ENCODE measurements at regions not wholly inside any gene's neighbourhood (a gene's known extent, or its start where the extent isn't known, plus 50 kb on each side); places are given as distances from the start of the nearest gene placed in this dataset.

DNA sequence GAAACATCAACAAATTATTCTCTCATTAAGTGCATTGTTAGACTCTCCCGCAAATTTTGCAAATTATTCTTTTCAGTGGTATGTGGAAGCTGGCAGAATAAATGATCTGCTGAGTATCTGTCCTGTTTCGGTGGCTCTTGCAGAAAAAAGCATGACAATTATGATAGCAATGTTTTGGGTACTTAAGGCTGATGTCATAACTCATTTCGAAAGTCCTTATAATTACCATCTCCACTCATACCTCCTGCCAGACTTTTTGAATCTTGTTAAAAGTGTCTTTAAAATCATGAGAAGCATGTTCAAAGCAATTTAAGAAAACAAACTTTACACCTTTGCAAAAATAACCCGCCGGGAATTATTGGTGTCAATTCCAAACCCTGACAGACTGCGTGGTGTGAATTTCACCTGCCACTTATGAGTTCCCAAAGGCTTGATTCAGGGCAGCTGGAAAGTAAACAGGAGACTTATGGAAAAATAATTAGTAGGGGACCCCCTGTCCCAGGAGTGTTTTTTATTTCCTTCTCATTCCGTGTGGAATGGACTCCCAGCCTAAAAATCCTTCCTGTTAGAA lies 87.6 kb upstream of the E2F3 start:
- TF ChIP-seq, protein P1, sequence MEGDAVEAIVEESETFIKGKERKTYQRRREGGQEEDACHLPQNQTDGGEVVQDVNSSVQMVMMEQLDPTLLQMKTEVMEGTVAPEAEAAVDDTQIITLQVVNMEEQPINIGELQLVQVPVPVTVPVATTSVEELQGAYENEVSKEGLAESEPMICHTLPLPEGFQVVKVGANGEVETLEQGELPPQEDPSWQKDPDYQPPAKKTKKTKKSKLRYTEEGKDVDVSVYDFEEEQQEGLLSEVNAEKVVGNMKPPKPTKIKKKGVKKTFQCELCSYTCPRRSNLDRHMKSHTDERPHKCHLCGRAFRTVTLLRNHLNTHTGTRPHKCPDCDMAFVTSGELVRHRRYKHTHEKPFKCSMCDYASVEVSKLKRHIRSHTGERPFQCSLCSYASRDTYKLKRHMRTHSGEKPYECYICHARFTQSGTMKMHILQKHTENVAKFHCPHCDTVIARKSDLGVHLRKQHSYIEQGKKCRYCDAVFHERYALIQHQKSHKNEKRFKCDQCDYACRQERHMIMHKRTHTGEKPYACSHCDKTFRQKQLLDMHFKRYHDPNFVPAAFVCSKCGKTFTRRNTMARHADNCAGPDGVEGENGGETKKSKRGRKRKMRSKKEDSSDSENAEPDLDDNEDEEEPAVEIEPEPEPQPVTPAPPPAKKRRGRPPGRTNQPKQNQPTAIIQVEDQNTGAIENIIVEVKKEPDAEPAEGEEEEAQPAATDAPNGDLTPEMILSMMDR (IDR thresholded peaks at IDR 0.05): no peak
- TF ChIP-seq SIN3A (IDR thresholded peaks at IDR 0.05; ENCODE audit: borderline replicate concordance, low read depth, low read length): no peak
- TF ChIP-seq RAD21 (IDR thresholded peaks at IDR 0.05; ENCODE audit: low read length): no peak
- TF ChIP-seq, protein P2, sequence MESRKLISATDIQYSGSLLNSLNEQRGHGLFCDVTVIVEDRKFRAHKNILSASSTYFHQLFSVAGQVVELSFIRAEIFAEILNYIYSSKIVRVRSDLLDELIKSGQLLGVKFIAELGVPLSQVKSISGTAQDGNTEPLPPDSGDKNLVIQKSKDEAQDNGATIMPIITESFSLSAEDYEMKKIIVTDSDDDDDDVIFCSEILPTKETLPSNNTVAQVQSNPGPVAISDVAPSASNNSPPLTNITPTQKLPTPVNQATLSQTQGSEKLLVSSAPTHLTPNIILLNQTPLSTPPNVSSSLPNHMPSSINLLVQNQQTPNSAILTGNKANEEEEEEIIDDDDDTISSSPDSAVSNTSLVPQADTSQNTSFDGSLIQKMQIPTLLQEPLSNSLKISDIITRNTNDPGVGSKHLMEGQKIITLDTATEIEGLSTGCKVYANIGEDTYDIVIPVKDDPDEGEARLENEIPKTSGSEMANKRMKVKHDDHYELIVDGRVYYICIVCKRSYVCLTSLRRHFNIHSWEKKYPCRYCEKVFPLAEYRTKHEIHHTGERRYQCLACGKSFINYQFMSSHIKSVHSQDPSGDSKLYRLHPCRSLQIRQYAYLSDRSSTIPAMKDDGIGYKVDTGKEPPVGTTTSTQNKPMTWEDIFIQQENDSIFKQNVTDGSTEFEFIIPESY (IDR thresholded peaks at IDR 0.05; ENCODE audit: borderline replicate concordance, low read depth): no peak
- TF ChIP-seq EP300 (IDR thresholded peaks at IDR 0.05; ENCODE audit: borderline replicate concordance in 1 of 2, low read depth in 1 of 2, low read length in 1 of 2): no peak
- no peak for TF ChIP-seq IRF3 (IDR thresholded peaks at IDR 0.05; ENCODE audit: low read depth, low read length)

All from SK-N-SH (cell line).